ENCODE measurements at regions not wholly inside any gene's neighbourhood (a gene's known extent, or its start where the extent isn't known, plus 50 kb on each side); places are given as distances from the start of the nearest gene placed in this dataset.

DNA sequence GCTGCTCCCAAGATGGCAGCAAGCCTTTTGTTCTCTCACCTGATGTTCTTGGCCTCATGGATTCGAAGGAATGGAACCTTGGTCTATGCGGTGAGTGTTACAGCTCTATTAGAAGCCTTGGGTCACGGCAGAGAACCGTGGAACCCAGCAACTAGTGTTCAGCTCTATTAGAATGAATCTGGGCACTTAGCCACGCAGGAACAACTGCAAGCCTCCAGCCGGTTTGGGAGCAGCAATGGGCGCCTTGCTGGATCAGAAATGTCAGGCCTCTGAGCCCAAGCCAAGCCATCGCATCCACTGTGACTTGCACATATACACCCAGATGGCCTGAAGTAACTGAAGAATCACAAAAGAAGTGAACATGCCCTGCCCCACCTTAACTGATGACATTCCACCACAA, 1100.7 kb upstream of the PRR20A start:
- no peak for ATAC-seq

GRCh38 chr13:56066321-56066720, 1074.4 kb upstream of the PRR20A start:
- ATAC-seq: no peak
- no peak for TF ChIP-seq ARNTL (CRISPR knock-in tag; IDR thresholded peaks at IDR 0.05; ENCODE audit: borderline replicate concordance, low read depth)
- no peak for TF ChIP-seq CREB5 (CRISPR knock-in tag; IDR thresholded peaks at IDR 0.05; ENCODE audit: low read depth)
- TF ChIP-seq ZFP30 (CRISPR knock-in tag; IDR thresholded peaks at IDR 0.05): no peak
- TF ChIP-seq, protein P1, sequence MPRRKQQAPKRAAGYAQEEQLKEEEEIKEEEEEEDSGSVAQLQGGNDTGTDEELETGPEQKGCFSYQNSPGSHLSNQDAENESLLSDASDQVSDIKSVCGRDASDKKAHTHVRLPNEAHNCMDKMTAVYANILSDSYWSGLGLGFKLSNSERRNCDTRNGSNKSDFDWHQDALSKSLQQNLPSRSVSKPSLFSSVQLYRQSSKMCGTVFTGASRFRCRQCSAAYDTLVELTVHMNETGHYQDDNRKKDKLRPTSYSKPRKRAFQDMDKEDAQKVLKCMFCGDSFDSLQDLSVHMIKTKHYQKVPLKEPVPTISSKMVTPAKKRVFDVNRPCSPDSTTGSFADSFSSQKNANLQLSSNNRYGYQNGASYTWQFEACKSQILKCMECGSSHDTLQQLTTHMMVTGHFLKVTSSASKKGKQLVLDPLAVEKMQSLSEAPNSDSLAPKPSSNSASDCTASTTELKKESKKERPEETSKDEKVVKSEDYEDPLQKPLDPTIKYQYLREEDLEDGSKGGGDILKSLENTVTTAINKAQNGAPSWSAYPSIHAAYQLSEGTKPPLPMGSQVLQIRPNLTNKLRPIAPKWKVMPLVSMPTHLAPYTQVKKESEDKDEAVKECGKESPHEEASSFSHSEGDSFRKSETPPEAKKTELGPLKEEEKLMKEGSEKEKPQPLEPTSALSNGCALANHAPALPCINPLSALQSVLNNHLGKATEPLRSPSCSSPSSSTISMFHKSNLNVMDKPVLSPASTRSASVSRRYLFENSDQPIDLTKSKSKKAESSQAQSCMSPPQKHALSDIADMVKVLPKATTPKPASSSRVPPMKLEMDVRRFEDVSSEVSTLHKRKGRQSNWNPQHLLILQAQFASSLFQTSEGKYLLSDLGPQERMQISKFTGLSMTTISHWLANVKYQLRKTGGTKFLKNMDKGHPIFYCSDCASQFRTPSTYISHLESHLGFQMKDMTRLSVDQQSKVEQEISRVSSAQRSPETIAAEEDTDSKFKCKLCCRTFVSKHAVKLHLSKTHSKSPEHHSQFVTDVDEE (CRISPR knock-in tag; IDR thresholded peaks at IDR 0.05): no peak
- no peak for TF ChIP-seq GLIS3 (CRISPR knock-in tag; IDR thresholded peaks at IDR 0.05)

More for the DNA sequence above, 1100.7 kb upstream of the PRR20A start:
- TF ChIP-seq GLIS3 (CRISPR knock-in tag; IDR thresholded peaks at IDR 0.05) (no peak), ARNTL (CRISPR knock-in tag; IDR thresholded peaks at IDR 0.05; ENCODE audit: borderline replicate concordance, low read depth) (no peak), ESRRG (CRISPR knock-in tag; IDR thresholded peaks at IDR 0.05) (no peak), PPARA (CRISPR knock-in tag; IDR thresholded peaks at IDR 0.05; ENCODE audit: borderline replicate concordance) (no peak), ZNF8 (CRISPR knock-in tag; IDR thresholded peaks at IDR 0.05) (no peak), ZC3H10 (CRISPR knock-in tag; IDR thresholded peaks at IDR 0.05) (no peak)
- TF ChIP-seq, protein P1 (CRISPR knock-in tag; IDR thresholded peaks at IDR 0.05): no peak

DNA sequence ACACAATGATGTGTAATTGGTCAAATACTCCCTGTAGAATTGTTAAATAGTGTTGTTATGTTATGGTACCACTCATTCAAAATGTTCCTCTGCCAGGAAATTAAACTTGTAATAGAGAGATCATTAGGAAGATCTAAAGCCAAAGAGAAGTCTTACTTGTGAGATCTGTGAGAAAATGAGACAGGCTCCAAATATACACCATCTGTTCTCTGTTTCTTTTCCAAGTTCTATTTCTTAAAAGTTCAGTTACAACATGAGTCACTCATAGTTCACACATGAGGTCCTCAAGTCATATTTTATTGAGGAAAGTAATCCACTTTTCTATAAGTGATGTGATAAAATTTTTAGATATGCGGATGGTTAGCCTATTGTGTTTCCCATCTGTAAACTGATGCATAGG, 1038.1 kb upstream of the PRR20A start:
- no peak for ATAC-seq
- TF ChIP-seq, protein P1 (CRISPR knock-in tag; IDR thresholded peaks at IDR 0.05): no peak
- TF ChIP-seq, protein P2, sequence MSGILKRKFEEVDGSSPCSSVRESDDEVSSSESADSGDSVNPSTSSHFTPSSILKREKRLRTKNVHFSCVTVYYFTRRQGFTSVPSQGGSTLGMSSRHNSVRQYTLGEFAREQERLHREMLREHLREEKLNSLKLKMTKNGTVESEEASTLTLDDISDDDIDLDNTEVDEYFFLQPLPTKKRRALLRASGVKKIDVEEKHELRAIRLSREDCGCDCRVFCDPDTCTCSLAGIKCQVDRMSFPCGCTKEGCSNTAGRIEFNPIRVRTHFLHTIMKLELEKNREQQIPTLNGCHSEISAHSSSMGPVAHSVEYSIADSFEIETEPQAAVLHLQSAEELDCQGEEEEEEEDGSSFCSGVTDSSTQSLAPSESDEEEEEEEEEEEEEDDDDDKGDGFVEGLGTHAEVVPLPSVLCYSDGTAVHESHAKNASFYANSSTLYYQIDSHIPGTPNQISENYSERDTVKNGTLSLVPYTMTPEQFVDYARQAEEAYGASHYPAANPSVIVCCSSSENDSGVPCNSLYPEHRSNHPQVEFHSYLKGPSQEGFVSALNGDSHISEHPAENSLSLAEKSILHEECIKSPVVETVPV (CRISPR knock-in tag; IDR thresholded peaks at IDR 0.05): no peak
- no peak for TF ChIP-seq TOX (CRISPR knock-in tag; IDR thresholded peaks at IDR 0.05; ENCODE audit: borderline replicate concordance)
- TF ChIP-seq OSR1 (CRISPR knock-in tag; IDR thresholded peaks at IDR 0.05): no peak
- no peak for TF ChIP-seq ARNTL (CRISPR knock-in tag; IDR thresholded peaks at IDR 0.05; ENCODE audit: borderline replicate concordance, low read depth)
- no peak for TF ChIP-seq ISL1 (CRISPR knock-in tag; IDR thresholded peaks at IDR 0.05)
- TF ChIP-seq, protein P3, sequence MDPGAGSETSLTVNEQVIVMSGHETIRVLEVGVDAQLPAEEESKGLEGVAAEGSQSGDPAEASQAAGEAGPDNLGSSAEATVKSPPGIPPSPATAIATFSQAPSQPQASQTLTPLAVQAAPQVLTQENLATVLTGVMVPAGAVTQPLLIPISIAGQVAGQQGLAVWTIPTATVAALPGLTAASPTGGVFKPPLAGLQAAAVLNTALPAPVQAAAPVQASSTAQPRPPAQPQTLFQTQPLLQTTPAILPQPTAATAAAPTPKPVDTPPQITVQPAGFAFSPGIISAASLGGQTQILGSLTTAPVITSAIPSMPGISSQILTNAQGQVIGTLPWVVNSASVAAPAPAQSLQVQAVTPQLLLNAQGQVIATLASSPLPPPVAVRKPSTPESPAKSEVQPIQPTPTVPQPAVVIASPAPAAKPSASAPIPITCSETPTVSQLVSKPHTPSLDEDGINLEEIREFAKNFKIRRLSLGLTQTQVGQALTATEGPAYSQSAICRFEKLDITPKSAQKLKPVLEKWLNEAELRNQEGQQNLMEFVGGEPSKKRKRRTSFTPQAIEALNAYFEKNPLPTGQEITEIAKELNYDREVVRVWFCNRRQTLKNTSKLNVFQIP (CRISPR knock-in tag; IDR thresholded peaks at IDR 0.05; ENCODE audit: borderline replicate concordance, low read depth): no peak
- no peak for TF ChIP-seq CSDC2 (CRISPR knock-in tag; IDR thresholded peaks at IDR 0.05)
- TF ChIP-seq RARB (CRISPR knock-in tag; IDR thresholded peaks at IDR 0.05): no peak
- TF ChIP-seq ZNF565 (CRISPR knock-in tag; conservative IDR thresholded peaks at IDR 0.05; ENCODE audit: low read depth): no peak
- TF ChIP-seq PATZ1 (CRISPR knock-in tag; IDR thresholded peaks at IDR 0.05; ENCODE audit: borderline replicate concordance): no peak
- TF ChIP-seq ZNF8 (CRISPR knock-in tag; IDR thresholded peaks at IDR 0.05): no peak
- TF ChIP-seq ZC3H10 (CRISPR knock-in tag; IDR thresholded peaks at IDR 0.05): no peak
- TF ChIP-seq TCF4 (CRISPR knock-in tag; IDR thresholded peaks at IDR 0.05; ENCODE audit: borderline replicate concordance): no peak
- no peak for TF ChIP-seq BACH2 (CRISPR knock-in tag; IDR thresholded peaks at IDR 0.05; ENCODE audit: borderline replicate concordance)
- TF ChIP-seq CREB5 (CRISPR knock-in tag; IDR thresholded peaks at IDR 0.05; ENCODE audit: low read depth): no peak
- TF ChIP-seq ZFP3 (CRISPR knock-in tag; IDR thresholded peaks at IDR 0.05): no peak
- no peak for TF ChIP-seq PPARA (CRISPR knock-in tag; IDR thresholded peaks at IDR 0.05; ENCODE audit: borderline replicate concordance)
